Neural cell (in vitro differentiated cells): ENCODE measurements at regions not wholly inside any gene's neighbourhood (a gene's known extent, or its start where the extent isn't known, plus 50 kb on each side); places are given as distances from the start of the nearest gene placed in this dataset.

ENCODE experiments used
- H2AFZ ChIP-seq: fragments of 200-600, 300-800 bp; sonication (generic), shearing (Covaris generic); 2 replicates; pipeline ENCODE4 v1.6.0; 2014; ENCODE audit warnings: low read depth, mild to moderate bottlenecking, antibody characterized with exemption, low read length, moderate library complexity
- H3F3A ChIP-seq: fragments of 200-600 bp; shearing (Covaris generic); 2 replicates; pipeline ENCODE4 v1.6.1; 2016; ENCODE audit warnings: mild to moderate bottlenecking, moderate library complexity, mixed read lengths, antibody characterized with exemption, low read length; ENCODE audit not compliant: insufficient read depth, poor library complexity, severe bottlenecking
- H3K27ac ChIP-seq: fragments of 200-600, 300-800 bp; sonication (generic), shearing (Covaris generic); 2 replicates; pipeline ENCODE4 v1.5.1; 2014; ENCODE audit warnings: mild to moderate bottlenecking, low read length, moderate library complexity
- H3K27me3 ChIP-seq: fragments of 300-800, 200-600 bp; sonication (generic), shearing (Covaris generic); 2 replicates; pipeline ENCODE4 v1.6.0; 2014; ENCODE audit warnings: mild to moderate bottlenecking, low read depth, low read length, moderate library complexity; ENCODE audit not compliant: insufficient read depth
- H3K36me3 ChIP-seq: fragments of 300-800, 200-600 bp; sonication (generic), shearing (Covaris generic); 2 replicates; pipeline ENCODE4 v1.5.1; 2014; ENCODE audit warnings: mild to moderate bottlenecking, antibody characterized with exemption, low read length, moderate library complexity; ENCODE audit not compliant: insufficient read depth
- H3K4me2 ChIP-seq: fragments of 300-800, 200-600 bp; sonication (generic), shearing (Covaris generic); 2 replicates; pipeline ENCODE4 v1.6.0; 2014; ENCODE audit warnings: mild to moderate bottlenecking, low read length
- H3K4me3 ChIP-seq: fragments of 300-800, 200-600 bp; sonication (generic), shearing (Covaris generic); 2 replicates; pipeline ENCODE4 v1.5.1; 2014; ENCODE audit warnings: mild to moderate bottlenecking, low read length, moderate library complexity
- H3K79me2 ChIP-seq: fragments of 200-600 bp; shearing (Covaris generic); replicated peaks from 2 replicates; pipeline ENCODE4 v1.6.0; 2014; ENCODE audit warnings: mild to moderate bottlenecking, low read length, moderate library complexity; ENCODE audit not compliant: insufficient read depth
- H3K9ac ChIP-seq: fragments of 300-800, 200-600 bp; sonication (generic), shearing (Covaris generic); 2 replicates; pipeline ENCODE4 v1.6.1; 2016; ENCODE audit warnings: mild to moderate bottlenecking, low read length, mixed read lengths
- H3K9me2 ChIP-seq: fragments of 200-600 bp; shearing (Covaris generic); 2 replicates; pipeline ENCODE4 v1.6.1; 2016; ENCODE audit warnings: mild to moderate bottlenecking, low read length, mixed read lengths; ENCODE audit not compliant: insufficient read depth
- H3K9me3 ChIP-seq: fragments of 200-600, 300-800 bp; sonication (generic), shearing (Covaris generic); 2 replicates; pipeline ENCODE4 v1.6.1; 2016; ENCODE audit warnings: mild to moderate bottlenecking, mixed run types, low read length, moderate library complexity, mixed read lengths
- H4K20me1 ChIP-seq: fragments of 200-600 bp; shearing (Covaris generic); 2 replicates; pipeline ENCODE4 v1.6.1; 2016; ENCODE audit warnings: mild to moderate bottlenecking, mixed run types; ENCODE audit not compliant: insufficient read depth
- EP300 ChIP-seq: fragments of 450-650 bp; conservative IDR thresholded peaks from 2 replicates; pipeline ENCODE4 v1.6.1; 2014; ENCODE audit warnings: antibody characterized with exemption, mild to moderate bottlenecking, moderate library complexity; ENCODE audit not compliant: poor library complexity, severe bottlenecking
- EZH2 ChIP-seq: fragments of 200-600, 300-800 bp; shearing (Covaris generic), sonication (generic); IDR thresholded peaks from 2 replicates; pipeline ENCODE4 v1.6.1; 2014; ENCODE audit warnings: antibody characterized with exemption, low read length, borderline replicate concordance, mild to moderate bottlenecking; ENCODE audit not compliant: insufficient read depth, poor library complexity, severe bottlenecking
- MXI1 ChIP-seq: fragments of 450-650 bp; conservative IDR thresholded peaks from 2 replicates; pipeline ENCODE4 v1.6.1; 2014; ENCODE audit warnings: antibody characterized with exemption, mild to moderate bottlenecking; ENCODE audit not compliant: poor library complexity, severe bottlenecking
- POLR2AphosphoS5 ChIP-seq: IDR thresholded peaks from 2 replicates; pipeline ENCODE4 v1.6.1; 2012
- RAD21 ChIP-seq: fragments of 450-650 bp; conservative IDR thresholded peaks from 2 replicates; pipeline ENCODE4 v1.6.1; 2014; ENCODE audit warnings: antibody characterized with exemption, mild to moderate bottlenecking, moderate library complexity
- SMC3 ChIP-seq: fragments of 450-650 bp; conservative IDR thresholded peaks from 2 replicates; pipeline ENCODE4 v1.6.1; 2014; ENCODE audit warnings: antibody characterized with exemption, mild to moderate bottlenecking, moderate library complexity; ENCODE audit not compliant: poor library complexity
- TAF1 ChIP-seq: IDR thresholded peaks from 2 replicates; pipeline ENCODE4 v1.6.1; 2012; ENCODE audit warnings: low read depth
- TF ChIP-seq, protein P1 (sequence below): fragments of 450-650 bp; IDR thresholded peaks from 2 replicates; pipeline ENCODE4 v1.5.1; 2014; ENCODE audit warnings: antibody characterized with exemption, mild to moderate bottlenecking, moderate library complexity; ENCODE audit not compliant: poor library complexity, severe bottlenecking
- TF ChIP-seq, protein P2 (sequence below): IDR thresholded peaks from 2 replicates; pipeline ENCODE4 v1.6.1; 2012; ENCODE audit warnings: borderline replicate concordance

DNA sequence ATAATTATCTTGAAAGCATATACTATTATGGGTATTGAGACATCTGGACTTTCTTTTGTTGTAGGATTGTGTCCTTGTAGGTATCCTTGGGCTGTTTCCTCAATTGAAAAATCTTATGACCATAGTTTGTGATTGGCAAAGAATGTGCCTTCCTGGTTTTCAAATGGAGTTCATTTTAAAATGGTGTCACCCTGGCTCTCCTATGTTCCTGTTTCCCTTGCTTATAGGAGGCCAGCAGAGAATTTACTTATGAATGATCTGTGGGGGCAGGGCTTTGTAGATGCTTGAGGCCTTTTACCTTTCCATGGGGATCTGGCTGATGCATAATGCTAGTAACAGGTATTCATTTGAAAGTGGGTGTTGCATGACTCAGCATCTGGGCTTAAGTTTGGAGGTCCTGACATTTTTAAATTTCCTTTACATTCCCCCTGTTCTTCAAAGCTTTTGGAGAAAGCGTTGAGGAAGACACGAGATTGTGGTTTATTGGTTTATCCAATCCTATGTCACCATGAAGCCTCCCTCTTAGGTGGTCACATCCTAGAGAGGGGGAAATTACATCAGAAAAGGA is 135.0 kb upstream of the PROKR2 start:
- no peaks in the 10 kb centered on the region for H4K20me1 ChIP-seq
- H3K9ac ChIP-seq = no peak overlapping the region
- no peaks in the 10 kb centered on the region for H3K36me3 ChIP-seq
- H2AFZ ChIP-seq = no peak overlapping the region
- TF ChIP-seq, protein P1, sequence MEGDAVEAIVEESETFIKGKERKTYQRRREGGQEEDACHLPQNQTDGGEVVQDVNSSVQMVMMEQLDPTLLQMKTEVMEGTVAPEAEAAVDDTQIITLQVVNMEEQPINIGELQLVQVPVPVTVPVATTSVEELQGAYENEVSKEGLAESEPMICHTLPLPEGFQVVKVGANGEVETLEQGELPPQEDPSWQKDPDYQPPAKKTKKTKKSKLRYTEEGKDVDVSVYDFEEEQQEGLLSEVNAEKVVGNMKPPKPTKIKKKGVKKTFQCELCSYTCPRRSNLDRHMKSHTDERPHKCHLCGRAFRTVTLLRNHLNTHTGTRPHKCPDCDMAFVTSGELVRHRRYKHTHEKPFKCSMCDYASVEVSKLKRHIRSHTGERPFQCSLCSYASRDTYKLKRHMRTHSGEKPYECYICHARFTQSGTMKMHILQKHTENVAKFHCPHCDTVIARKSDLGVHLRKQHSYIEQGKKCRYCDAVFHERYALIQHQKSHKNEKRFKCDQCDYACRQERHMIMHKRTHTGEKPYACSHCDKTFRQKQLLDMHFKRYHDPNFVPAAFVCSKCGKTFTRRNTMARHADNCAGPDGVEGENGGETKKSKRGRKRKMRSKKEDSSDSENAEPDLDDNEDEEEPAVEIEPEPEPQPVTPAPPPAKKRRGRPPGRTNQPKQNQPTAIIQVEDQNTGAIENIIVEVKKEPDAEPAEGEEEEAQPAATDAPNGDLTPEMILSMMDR = no peak
- TF ChIP-seq SMC3 (no peak), TAF1 (no peak)
- TF ChIP-seq, protein P2, sequence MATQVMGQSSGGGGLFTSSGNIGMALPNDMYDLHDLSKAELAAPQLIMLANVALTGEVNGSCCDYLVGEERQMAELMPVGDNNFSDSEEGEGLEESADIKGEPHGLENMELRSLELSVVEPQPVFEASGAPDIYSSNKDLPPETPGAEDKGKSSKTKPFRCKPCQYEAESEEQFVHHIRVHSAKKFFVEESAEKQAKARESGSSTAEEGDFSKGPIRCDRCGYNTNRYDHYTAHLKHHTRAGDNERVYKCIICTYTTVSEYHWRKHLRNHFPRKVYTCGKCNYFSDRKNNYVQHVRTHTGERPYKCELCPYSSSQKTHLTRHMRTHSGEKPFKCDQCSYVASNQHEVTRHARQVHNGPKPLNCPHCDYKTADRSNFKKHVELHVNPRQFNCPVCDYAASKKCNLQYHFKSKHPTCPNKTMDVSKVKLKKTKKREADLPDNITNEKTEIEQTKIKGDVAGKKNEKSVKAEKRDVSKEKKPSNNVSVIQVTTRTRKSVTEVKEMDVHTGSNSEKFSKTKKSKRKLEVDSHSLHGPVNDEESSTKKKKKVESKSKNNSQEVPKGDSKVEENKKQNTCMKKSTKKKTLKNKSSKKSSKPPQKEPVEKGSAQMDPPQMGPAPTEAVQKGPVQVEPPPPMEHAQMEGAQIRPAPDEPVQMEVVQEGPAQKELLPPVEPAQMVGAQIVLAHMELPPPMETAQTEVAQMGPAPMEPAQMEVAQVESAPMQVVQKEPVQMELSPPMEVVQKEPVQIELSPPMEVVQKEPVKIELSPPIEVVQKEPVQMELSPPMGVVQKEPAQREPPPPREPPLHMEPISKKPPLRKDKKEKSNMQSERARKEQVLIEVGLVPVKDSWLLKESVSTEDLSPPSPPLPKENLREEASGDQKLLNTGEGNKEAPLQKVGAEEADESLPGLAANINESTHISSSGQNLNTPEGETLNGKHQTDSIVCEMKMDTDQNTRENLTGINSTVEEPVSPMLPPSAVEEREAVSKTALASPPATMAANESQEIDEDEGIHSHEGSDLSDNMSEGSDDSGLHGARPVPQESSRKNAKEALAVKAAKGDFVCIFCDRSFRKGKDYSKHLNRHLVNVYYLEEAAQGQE = no peak
- no peak overlapping the region for H3K4me2 ChIP-seq
- no peak overlapping the region for H3K4me3 ChIP-seq
- no peaks in the 10 kb centered on the region for H3K79me2 ChIP-seq
- no peaks in the 10 kb centered on the region for H3K27me3 ChIP-seq
- no peak overlapping the region for H3K27ac ChIP-seq
- no peaks in the 10 kb centered on the region for H3F3A ChIP-seq
- no peaks in the 10 kb centered on the region for H3K9me3 ChIP-seq
- no peaks in the 10 kb centered on the region for H3K9me2 ChIP-seq

DNA sequence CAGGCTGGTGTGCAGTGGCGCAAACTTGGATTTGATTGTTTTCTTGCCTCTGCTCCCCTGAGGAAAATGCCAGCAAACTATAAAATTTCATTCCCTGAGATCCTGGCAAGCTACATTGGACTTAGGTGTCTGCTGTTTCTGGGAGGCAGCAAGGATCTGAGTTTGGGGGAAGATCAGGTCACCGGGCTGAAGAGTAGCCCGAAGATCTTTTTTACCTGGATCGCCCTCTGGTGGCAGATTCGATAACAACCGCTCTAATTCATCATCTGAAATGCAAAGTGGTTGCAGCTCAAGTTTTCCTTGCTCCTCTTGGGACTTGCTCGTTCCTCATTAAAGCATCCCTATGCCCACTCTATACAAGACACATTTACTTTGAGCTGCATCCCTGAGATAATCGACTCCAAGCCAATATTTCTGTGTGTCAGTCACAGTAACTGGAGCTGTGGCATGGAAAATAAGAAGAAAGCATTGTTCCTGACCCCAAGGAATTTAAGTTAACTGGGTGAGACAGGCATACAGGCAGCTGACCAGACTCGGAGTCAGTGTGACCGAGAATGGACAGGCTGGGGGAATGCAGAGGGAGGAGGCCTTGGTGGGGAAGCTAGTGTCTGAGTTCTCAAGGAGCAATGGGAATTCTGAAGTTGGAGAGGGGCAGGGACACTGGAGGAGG is 131.8 kb upstream of the PROKR2 start:
- H3K79me2 ChIP-seq = no peaks in the 10 kb centered on the region
- no peak overlapping the region for H3K4me2 ChIP-seq
- H3K36me3 ChIP-seq = no peaks in the 10 kb centered on the region
- no peaks in the 10 kb centered on the region for H3K9me2 ChIP-seq
- no peak overlapping the region for H3K9ac ChIP-seq
- no peaks in the 10 kb centered on the region for H4K20me1 ChIP-seq
- H3K27me3 ChIP-seq = no peaks in the 10 kb centered on the region
- no peaks in the 10 kb centered on the region for H3K9me3 ChIP-seq
- H3K4me3 ChIP-seq = no peak overlapping the region
- no peaks in the 10 kb centered on the region for H3F3A ChIP-seq
- TF ChIP-seq MXI1 = no peak
- TF ChIP-seq, protein P2 = no peak
- no peak for TF ChIP-seq EZH2
- TF ChIP-seq TAF1 = no peak
- peak; percentile 85 for TF ChIP-seq SMC3
- no peak for TF ChIP-seq POLR2AphosphoS5
- no peak for TF ChIP-seq EP300
- TF ChIP-seq RAD21 = peak; percentile 74
- TF ChIP-seq, protein P1 = peak; percentile 79
- no peak overlapping the region for H3K27ac ChIP-seq
- H2AFZ ChIP-seq = no peak overlapping the region
